ENCODE measurements at regions not wholly inside any gene's neighbourhood (a gene's known extent, or its start where the extent isn't known, plus 50 kb on each side); places are given as distances from the start of the nearest gene placed in this dataset.

- TF ChIP-seq CTCF (IDR thresholded peaks at IDR 0.05; ENCODE audit: borderline replicate concordance, extremely low read depth, low read length, poor library complexity, severe bottlenecking), result no peak
- no peak for TF ChIP-seq EZH2 (IDR thresholded peaks at IDR 0.05; ENCODE audit: borderline replicate concordance, low read depth, low read length, severe bottlenecking)
Measured at GRCh38 chr15:95742256-95742655, 588.2 kb upstream of the NR2F2 start.
